ENCODE measurements at regions not wholly inside any gene's neighbourhood (a gene's known extent, or its start where the extent isn't known, plus 50 kb on each side); places are given as distances from the start of the nearest gene placed in this dataset.

DNA sequence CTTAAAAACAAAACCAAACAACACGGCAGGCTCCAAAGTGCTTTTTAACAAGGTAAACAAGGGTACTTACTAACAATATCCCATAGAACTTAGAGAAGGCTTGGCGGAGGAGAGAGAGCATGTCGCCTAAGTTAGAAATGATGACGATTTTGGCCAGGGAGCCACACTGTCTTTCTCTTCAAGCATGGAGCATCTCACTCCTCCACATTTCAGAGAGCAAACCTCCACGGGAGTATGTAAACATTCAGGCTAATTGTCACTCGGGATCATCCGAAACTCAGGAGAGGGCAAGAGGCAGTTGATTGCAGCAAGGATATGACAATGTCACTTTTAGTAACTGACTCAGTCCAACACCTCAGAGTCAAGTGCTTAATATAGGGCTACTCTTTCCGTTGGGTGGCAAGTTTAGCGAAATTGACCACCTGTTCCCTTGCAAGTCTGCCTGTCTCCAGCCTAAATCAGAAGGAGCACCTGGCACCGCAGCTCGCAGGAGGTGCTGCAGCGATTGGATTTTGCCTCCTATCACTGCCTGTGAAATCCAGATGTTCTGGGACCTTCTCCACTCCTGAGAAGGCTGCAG lies 65.8 kb upstream of the RPS6KA2 start:
- no peak overlapping the region for H3K27ac ChIP-seq (ENCODE audit: low read depth, low read length)
- no peak overlapping the region for H3K4me3 ChIP-seq (ENCODE audit: low read depth in 1 of 5, low read length in 5 of 5)
- H3K9ac ChIP-seq (ENCODE audit: low read length in 5 of 5): no peak overlapping the region
- no peaks in the 10 kb centered on the region for H3K9me3 ChIP-seq (ENCODE audit: control insufficient read depth in 5 of 5, low read length in 5 of 5)
- no peaks in the 10 kb centered on the region for H3K36me3 ChIP-seq (ENCODE audit: control insufficient read depth in 5 of 5, insufficient read depth in 5 of 5, low read length in 5 of 5)
- H3K27me3 ChIP-seq (ENCODE audit: control insufficient read depth in 5 of 5, insufficient read depth in 4 of 5, low read length in 5 of 5): peaks cover 2 to 15% (median 5%) of the 10 kb centered on the region in 5 donors
- H3K4me1 ChIP-seq (ENCODE audit: control insufficient read depth in 5 of 5, insufficient read depth in 5 of 5, low read length in 5 of 5): peaks cover 0 to 12% (median 0%) of the 10 kb centered on the region in 5 donors

DNA sequence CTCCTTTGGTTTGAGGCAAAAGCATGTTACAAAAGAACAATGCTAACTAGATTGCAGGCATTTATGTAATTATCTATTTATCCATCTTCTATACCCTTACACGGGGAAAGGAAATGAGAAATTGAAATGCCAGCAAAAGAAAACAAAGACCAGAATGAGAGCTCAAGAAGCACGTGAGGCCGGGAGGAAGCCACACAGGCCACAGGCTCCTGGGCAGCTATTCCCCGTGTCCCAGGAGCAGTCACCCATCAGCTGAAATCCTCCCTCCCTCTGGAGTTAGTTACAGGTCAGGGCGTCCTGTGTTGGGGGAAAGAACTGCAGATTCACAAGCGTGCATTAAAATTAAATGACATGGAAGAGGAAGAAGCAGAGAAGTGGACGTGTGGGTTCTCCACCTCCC lies 64.7 kb upstream of the RPS6KA2 start:
- Histone ChIP-seq H3K9me3 (ENCODE audit: control insufficient read depth in 5 of 5, low read length in 5 of 5) (no peaks in the 10 kb centered on the region), H3K27ac (ENCODE audit: low read depth, low read length) (no peak overlapping the region), H3K4me3 (ENCODE audit: low read depth in 1 of 5, low read length in 5 of 5) (no peak overlapping the region)

DNA sequence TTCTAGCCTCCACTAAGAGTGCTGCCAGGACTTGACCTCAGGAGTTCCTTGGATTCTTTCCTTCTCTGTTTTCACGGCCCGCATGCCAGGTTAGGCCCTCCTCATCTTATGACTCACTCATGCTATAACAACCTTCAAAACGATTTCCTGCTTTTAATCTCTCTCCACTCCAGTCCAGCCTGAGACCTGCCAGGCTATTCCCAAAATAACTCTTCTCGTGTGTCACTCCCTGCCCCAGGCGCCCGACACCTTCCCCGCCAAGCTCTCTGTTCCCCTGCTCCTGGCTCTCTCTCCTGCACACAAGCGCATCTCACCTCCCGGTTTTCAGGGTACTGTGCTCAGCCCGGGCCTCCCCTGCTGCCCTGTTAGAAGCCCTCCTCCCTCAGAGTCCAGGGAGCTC lies 64.1 kb upstream of the RPS6KA2 start:
- Histone ChIP-seq H3K9ac (ENCODE audit: low read length in 5 of 5) (no peak overlapping the region), H3K36me3 (ENCODE audit: control insufficient read depth in 5 of 5, insufficient read depth in 5 of 5, low read length in 5 of 5) (no peaks in the 10 kb centered on the region), H3K4me3 (ENCODE audit: low read depth in 1 of 5, low read length in 5 of 5) (no peak overlapping the region), H3K27ac (ENCODE audit: low read depth, low read length) (no peak overlapping the region), H3K4me1 (ENCODE audit: control insufficient read depth in 5 of 5, insufficient read depth in 5 of 5, low read length in 5 of 5) (peaks cover 0 to 12% (median 0%) of the 10 kb centered on the region in 5 donors), H3K27me3 (ENCODE audit: control insufficient read depth in 5 of 5, insufficient read depth in 4 of 5, low read length in 5 of 5) (peaks cover 0 to 16% (median 7%) of the 10 kb centered on the region in 5 donors), H3K9me3 (ENCODE audit: control insufficient read depth in 5 of 5, low read length in 5 of 5) (no peaks in the 10 kb centered on the region)

More for the DNA sequence above, 64.7 kb upstream of the RPS6KA2 start:
- H3K4me1 ChIP-seq (ENCODE audit: control insufficient read depth in 5 of 5, insufficient read depth in 5 of 5, low read length in 5 of 5): peaks cover 0 to 12% (median 0%) of the 10 kb centered on the region in 5 donors
- no peaks in the 10 kb centered on the region for H3K36me3 ChIP-seq (ENCODE audit: control insufficient read depth in 5 of 5, insufficient read depth in 5 of 5, low read length in 5 of 5)
- no peak overlapping the region for H3K9ac ChIP-seq (ENCODE audit: low read length in 5 of 5)
- peaks cover 0 to 15% (median 7%) of the 10 kb centered on the region in 5 donors for H3K27me3 ChIP-seq (ENCODE audit: control insufficient read depth in 5 of 5, insufficient read depth in 4 of 5, low read length in 5 of 5)

- Histone ChIP-seq H3K4me1 (ENCODE audit: control insufficient read depth in 5 of 5, insufficient read depth in 5 of 5, low read length in 5 of 5) (peaks cover 0 to 12% (median 0%) of the 10 kb centered on the region in 5 donors), H3K27ac (ENCODE audit: low read depth, low read length) (no peak overlapping the region), H3K4me3 (ENCODE audit: low read depth in 1 of 5, low read length in 5 of 5) (no peak overlapping the region), H3K36me3 (ENCODE audit: control insufficient read depth in 5 of 5, insufficient read depth in 5 of 5, low read length in 5 of 5) (no peaks in the 10 kb centered on the region), H3K9ac (ENCODE audit: low read length in 5 of 5) (no peak overlapping the region), H3K27me3 (ENCODE audit: control insufficient read depth in 5 of 5, insufficient read depth in 4 of 5, low read length in 5 of 5) (peaks cover 0 to 21% (median 12%) of the 10 kb centered on the region in 5 donors), H3K9me3 (ENCODE audit: control insufficient read depth in 5 of 5, low read length in 5 of 5) (no peaks in the 10 kb centered on the region)
These were observed 62.6 kb upstream of the RPS6KA2 start for GRCh38 chr6:166689687-166690086.

- peaks cover 0 to 21% (median 12%) of the 10 kb centered on the region in 5 donors for H3K27me3 ChIP-seq (ENCODE audit: control insufficient read depth in 5 of 5, insufficient read depth in 4 of 5, low read length in 5 of 5)
- no peaks in the 10 kb centered on the region for H3K36me3 ChIP-seq (ENCODE audit: control insufficient read depth in 5 of 5, insufficient read depth in 5 of 5, low read length in 5 of 5)
- peaks cover 0 to 12% (median 0%) of the 10 kb centered on the region in 5 donors for H3K4me1 ChIP-seq (ENCODE audit: control insufficient read depth in 5 of 5, insufficient read depth in 5 of 5, low read length in 5 of 5)
- H3K27ac ChIP-seq (ENCODE audit: low read depth, low read length): no peak overlapping the region
- H3K9ac ChIP-seq (ENCODE audit: low read length in 5 of 5): no peak overlapping the region
- H3K4me3 ChIP-seq (ENCODE audit: low read depth in 1 of 5, low read length in 5 of 5): no peak overlapping the region
- no peaks in the 10 kb centered on the region for H3K9me3 ChIP-seq (ENCODE audit: control insufficient read depth in 5 of 5, low read length in 5 of 5)
These were observed 61.9 kb upstream of the RPS6KA2 start for GRCh38 chr6:166688901-166689300.

GRCh38 chr6:166687879-166688205 lies 60.8 kb upstream of the RPS6KA2 start:
- H3K4me1 ChIP-seq (ENCODE audit: control insufficient read depth in 5 of 5, insufficient read depth in 5 of 5, low read length in 5 of 5): peaks cover 0 to 12% (median 0%) of the 10 kb centered on the region in 5 donors
- no peak overlapping the region for H3K27ac ChIP-seq (ENCODE audit: low read depth, low read length)
- peaks cover 0 to 21% (median 12%) of the 10 kb centered on the region in 5 donors for H3K27me3 ChIP-seq (ENCODE audit: control insufficient read depth in 5 of 5, insufficient read depth in 4 of 5, low read length in 5 of 5)
- H3K9me3 ChIP-seq (ENCODE audit: control insufficient read depth in 5 of 5, low read length in 5 of 5): no peaks in the 10 kb centered on the region
- H3K9ac ChIP-seq (ENCODE audit: low read length in 5 of 5): no peak overlapping the region
- no peaks in the 10 kb centered on the region for H3K36me3 ChIP-seq (ENCODE audit: control insufficient read depth in 5 of 5, insufficient read depth in 5 of 5, low read length in 5 of 5)
- no peak overlapping the region for H3K4me3 ChIP-seq (ENCODE audit: low read depth in 1 of 5, low read length in 5 of 5)

DNA sequence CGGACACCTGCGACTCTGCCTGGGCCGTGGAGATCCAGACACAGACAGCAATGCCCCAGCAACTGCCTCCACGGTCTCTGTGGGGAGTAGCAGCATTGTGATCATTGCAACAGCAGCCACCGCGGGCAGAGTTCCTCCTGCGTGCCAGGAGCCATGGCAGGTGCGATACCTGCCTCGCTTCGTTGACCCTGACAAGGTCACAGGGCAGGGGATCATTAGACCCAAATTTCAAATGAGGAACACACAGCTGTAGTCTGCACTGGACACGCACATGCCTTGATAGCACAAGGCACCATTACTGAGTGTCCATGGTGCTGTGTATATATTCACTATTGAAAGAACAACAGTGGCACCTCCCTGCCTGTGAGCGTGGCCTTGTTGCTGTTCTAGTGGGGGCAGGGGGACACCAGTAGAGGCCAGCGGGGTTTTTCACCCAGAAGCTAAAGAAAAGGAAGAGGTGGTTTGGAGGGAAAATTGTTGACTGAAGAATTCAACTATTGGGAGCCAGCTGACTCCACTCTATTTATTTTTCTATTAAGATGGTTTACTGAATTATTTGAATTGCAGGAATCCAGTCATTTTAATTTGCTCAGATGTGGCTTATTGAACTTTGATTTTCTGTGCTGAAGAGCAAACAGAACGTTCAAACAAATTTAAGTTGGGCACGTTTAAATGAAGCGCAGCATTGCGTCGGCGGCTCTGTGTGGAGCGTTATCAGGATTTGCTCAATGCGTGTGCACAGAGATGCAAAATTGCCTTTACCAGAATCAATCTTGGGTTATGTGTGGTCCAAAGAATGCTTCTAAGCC lies 60.2 kb upstream of the RPS6KA2 start:
- H3K4me3 ChIP-seq (ENCODE audit: low read depth in 1 of 5, low read length in 5 of 5): no peak overlapping the region
- H3K27me3 ChIP-seq (ENCODE audit: control insufficient read depth in 5 of 5, insufficient read depth in 4 of 5, low read length in 5 of 5): peaks cover 0 to 21% (median 12%) of the 10 kb centered on the region in 5 donors
- no peak overlapping the region for H3K9ac ChIP-seq (ENCODE audit: low read length in 5 of 5)
- H3K9me3 ChIP-seq (ENCODE audit: control insufficient read depth in 5 of 5, low read length in 5 of 5): no peaks in the 10 kb centered on the region
- H3K4me1 ChIP-seq (ENCODE audit: control insufficient read depth in 5 of 5, insufficient read depth in 5 of 5, low read length in 5 of 5): peaks cover 0 to 12% (median 0%) of the 10 kb centered on the region in 5 donors
- no peaks in the 10 kb centered on the region for H3K36me3 ChIP-seq (ENCODE audit: control insufficient read depth in 5 of 5, insufficient read depth in 5 of 5, low read length in 5 of 5)
- H3K27ac ChIP-seq (ENCODE audit: low read depth, low read length): no peak overlapping the region

GRCh38 chr6:166686317-166686716 lies 59.3 kb upstream of the RPS6KA2 start:
- Histone ChIP-seq H3K4me3 (ENCODE audit: low read depth in 1 of 5, low read length in 5 of 5) (no peak overlapping the region), H3K9ac (ENCODE audit: low read length in 5 of 5) (no peak overlapping the region), H3K27ac (ENCODE audit: low read depth, low read length) (no peak overlapping the region), H3K27me3 (ENCODE audit: control insufficient read depth in 5 of 5, insufficient read depth in 4 of 5, low read length in 5 of 5) (peaks cover 0 to 21% (median 12%) of the 10 kb centered on the region in 5 donors), H3K9me3 (ENCODE audit: control insufficient read depth in 5 of 5, low read length in 5 of 5) (no peaks in the 10 kb centered on the region), H3K36me3 (ENCODE audit: control insufficient read depth in 5 of 5, insufficient read depth in 5 of 5, low read length in 5 of 5) (no peaks in the 10 kb centered on the region), H3K4me1 (ENCODE audit: control insufficient read depth in 5 of 5, insufficient read depth in 5 of 5, low read length in 5 of 5) (peaks cover 0 to 5% (median 0%) of the 10 kb centered on the region in 5 donors)

DNA sequence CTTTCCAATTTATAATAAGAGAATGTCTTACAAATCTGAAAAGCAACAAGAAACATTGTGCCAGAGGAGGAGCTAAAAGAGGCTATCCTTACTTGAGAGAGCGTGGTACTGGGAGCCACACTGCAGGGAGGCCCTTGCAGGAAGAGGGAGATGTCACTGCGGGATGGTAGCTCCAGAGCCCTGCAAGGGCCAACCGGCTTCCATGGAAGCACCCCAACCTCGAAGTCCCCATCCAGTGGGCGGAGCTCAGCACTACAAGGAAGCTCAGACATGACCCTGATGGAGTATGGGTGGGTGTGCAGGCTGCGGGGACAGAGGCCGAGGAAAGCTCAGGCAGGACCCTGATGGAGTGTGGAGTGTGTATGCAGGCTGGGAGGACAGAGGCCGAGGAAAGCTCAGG lies 57.8 kb upstream of the RPS6KA2 start:
- H3K27me3 ChIP-seq (ENCODE audit: control insufficient read depth in 5 of 5, insufficient read depth in 4 of 5, low read length in 5 of 5): peaks cover 0 to 20% (median 10%) of the 10 kb centered on the region in 5 donors
- no peak overlapping the region for H3K4me3 ChIP-seq (ENCODE audit: low read depth in 1 of 5, low read length in 5 of 5)
- no peak overlapping the region for H3K27ac ChIP-seq (ENCODE audit: low read depth, low read length)
- H3K9me3 ChIP-seq (ENCODE audit: control insufficient read depth in 5 of 5, low read length in 5 of 5): no peaks in the 10 kb centered on the region
- no peak overlapping the region for H3K9ac ChIP-seq (ENCODE audit: low read length in 5 of 5)
- no peaks in the 10 kb centered on the region for H3K4me1 ChIP-seq (ENCODE audit: control insufficient read depth in 5 of 5, insufficient read depth in 5 of 5, low read length in 5 of 5)
- H3K36me3 ChIP-seq (ENCODE audit: control insufficient read depth in 5 of 5, insufficient read depth in 5 of 5, low read length in 5 of 5): no peaks in the 10 kb centered on the region

DNA sequence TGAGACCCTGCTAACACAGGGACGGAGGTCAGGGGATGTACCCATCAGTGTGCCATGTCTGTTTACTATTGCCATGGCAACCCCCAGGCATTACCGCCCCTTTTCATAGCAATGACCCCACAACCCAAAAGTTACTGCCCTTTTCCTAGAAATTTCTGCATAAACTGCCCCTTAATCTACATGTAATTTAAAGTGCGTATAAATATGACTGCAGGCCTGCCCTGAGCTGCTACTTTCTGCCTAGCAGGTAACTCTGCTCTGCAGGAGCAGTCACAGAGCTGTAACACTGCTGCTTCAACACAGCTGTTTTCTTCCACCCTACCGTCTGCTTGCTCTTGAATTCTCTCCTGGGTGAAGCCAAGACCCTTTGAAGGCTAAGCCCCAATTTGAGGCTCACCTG lies 57.1 kb upstream of the RPS6KA2 start:
- Histone ChIP-seq H3K27ac (ENCODE audit: low read depth, low read length) (no peak overlapping the region), H3K36me3 (ENCODE audit: control insufficient read depth in 5 of 5, insufficient read depth in 5 of 5, low read length in 5 of 5) (no peaks in the 10 kb centered on the region), H3K27me3 (ENCODE audit: control insufficient read depth in 5 of 5, insufficient read depth in 4 of 5, low read length in 5 of 5) (peaks cover 0 to 19% (median 10%) of the 10 kb centered on the region in 5 donors), H3K4me1 (ENCODE audit: control insufficient read depth in 5 of 5, insufficient read depth in 5 of 5, low read length in 5 of 5) (no peaks in the 10 kb centered on the region), H3K9me3 (ENCODE audit: control insufficient read depth in 5 of 5, low read length in 5 of 5) (no peaks in the 10 kb centered on the region), H3K4me3 (ENCODE audit: low read depth in 1 of 5, low read length in 5 of 5) (no peak overlapping the region), H3K9ac (ENCODE audit: low read length in 5 of 5) (no peak overlapping the region)
